Neural progenitor cell (in vitro differentiated cells): ENCODE measurements at regions not wholly inside any gene's neighbourhood (a gene's known extent, or its start where the extent isn't known, plus 50 kb on each side); places are given as distances from the start of the nearest gene placed in this dataset.

Experiments used
- DNase-seq: peaks from one replicate; pipeline ENCODE4 v3.0.0-alpha.2; 2016; ENCODE audit warnings: low spot score
- H2AFZ ChIP-seq: fragments of 200-600 bp; sonication (generic); replicated peaks from 2 replicates; pipeline ENCODE4 v1.6.1; 2016; ENCODE audit warnings: antibody characterized with exemption
- H3F3A ChIP-seq: fragments of 200-600 bp; sonication (generic); 2 replicates; pipeline ENCODE4 v1.6.1; 2016; ENCODE audit warnings: antibody characterized with exemption, low read depth
- H3K27ac ChIP-seq: fragments of 200-600 bp; sonication (generic); 2 replicates; pipeline ENCODE4 v1.5.1; 2016; ENCODE audit warnings: mild to moderate bottlenecking
- H3K27me3 ChIP-seq: fragments of 200-600 bp; sonication (generic); 2 replicates; pipeline ENCODE4 v1.6.1; 2016; ENCODE audit warnings: mild to moderate bottlenecking, moderate library complexity
- H3K36me3 ChIP-seq: fragments of 200-600 bp; sonication (generic); 2 replicates; pipeline ENCODE4 v1.5.1; 2016
- H3K4me1 ChIP-seq: fragments of 200-600 bp; sonication (generic); 2 replicates; pipeline ENCODE4 v1.6.1; 2016; ENCODE audit warnings: mixed run types
- H3K4me2 ChIP-seq: fragments of 200-600 bp; sonication (generic); 2 replicates; pipeline ENCODE4 v1.6.1; 2016
- H3K4me3 ChIP-seq: fragments of 200-600 bp; sonication (generic); 2 replicates; pipeline ENCODE4 v1.5.1; 2016
- H3K79me2 ChIP-seq: fragments of 200-600 bp; sonication (generic); 2 replicates; pipeline ENCODE4 v1.6.1; 2016; ENCODE audit warnings: low read depth
- H3K9ac ChIP-seq: fragments of 200-600 bp; sonication (generic); 2 replicates; pipeline ENCODE4 v1.6.1; 2016
- H3K9me3 ChIP-seq: fragments of 200-600 bp; sonication (generic); 2 replicates; pipeline ENCODE4 v1.5.1; 2016; ENCODE audit warnings: low read depth
- H4K20me1 ChIP-seq: fragments of 200-600 bp; sonication (generic); 2 replicates; pipeline ENCODE4 v1.6.1; 2016; ENCODE audit warnings: low read depth
- H3K27ac Mint-ChIP-seq: 3 replicates; pipeline ENCODE4 v1.8.0; 2021; ENCODE audit warnings: mixed read lengths
- H3K27me3 Mint-ChIP-seq: 2 replicates; pipeline ENCODE4 v1.8.0; 2022; ENCODE audit warnings: low read depth, mild to moderate bottlenecking, inconsistent platforms, moderate library complexity, mixed read lengths; ENCODE audit not compliant: insufficient read depth
- H3K36me3 Mint-ChIP-seq: 3 replicates; pipeline ENCODE4 v1.8.0; 2021; ENCODE audit warnings: mixed read lengths
- H3K4me1 Mint-ChIP-seq: 3 replicates; pipeline ENCODE4 v1.8.0; 2021; ENCODE audit warnings: mixed read lengths
- H3K4me3 Mint-ChIP-seq: 3 replicates; pipeline ENCODE4 v1.8.0; 2021; ENCODE audit warnings: mild to moderate bottlenecking, moderate library complexity, mixed read lengths
- H3K9me3 Mint-ChIP-seq: 3 replicates; pipeline ENCODE4 v1.8.0; 2020; ENCODE audit warnings: mixed read lengths
- EZH2 ChIP-seq: fragments of 200-600 bp; sonication (generic); IDR thresholded peaks from 2 replicates; pipeline ENCODE4 v1.6.1; 2017; ENCODE audit warnings: antibody characterized with exemption, mild to moderate bottlenecking, moderate library complexity
- EZH2phosphoT487 ChIP-seq: fragments of 200-600 bp; sonication (generic); IDR thresholded peaks from 2 replicates; pipeline ENCODE4 v1.6.1; 2017; ENCODE audit warnings: antibody characterized with exemption
- TF ChIP-seq, protein P1 (sequence below): fragments of 200-600 bp; sonication (generic); IDR thresholded peaks from 2 replicates; pipeline ENCODE4 v1.5.1; 2017; ENCODE audit warnings: antibody characterized with exemption, mild to moderate bottlenecking

DNA sequence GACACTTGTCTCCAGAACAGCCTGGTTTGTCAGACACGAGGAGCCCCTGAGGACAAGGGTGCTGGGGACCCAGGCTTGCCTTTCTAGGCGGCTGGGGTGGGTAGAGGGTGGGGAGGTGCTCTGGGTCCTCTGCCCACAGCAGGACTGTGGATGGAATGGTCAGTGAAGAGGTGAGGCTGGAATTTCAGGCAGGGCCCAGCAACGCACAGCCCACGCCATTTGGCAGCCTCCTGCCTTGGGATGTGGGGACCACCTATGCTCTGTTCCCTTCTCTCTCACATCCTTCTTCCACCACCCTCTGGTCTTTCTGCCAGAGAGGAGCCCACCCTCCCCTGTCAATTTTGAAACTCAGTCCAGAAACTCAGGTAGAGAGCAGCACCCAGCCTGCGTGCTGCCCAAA is 103.2 kb downstream of the CXCL12 start:
- no peak for DNase-seq
- Histone ChIP-seq H3K27me3 (no peaks in the 10 kb centered on the region), H3F3A (no peaks in the 10 kb centered on the region), H3K27ac (no peak overlapping the region), H3K9me3 (no peaks in the 10 kb centered on the region), H3K79me2 (no peaks in the 10 kb centered on the region), H3K4me3 (no peak overlapping the region), H3K9ac (no peak overlapping the region), H2AFZ (no peak overlapping the region), H3K4me1 (peaks cover 3% of the 10 kb centered on the region), H3K4me2 (no peak overlapping the region), H4K20me1 (no peaks in the 10 kb centered on the region), H3K36me3 (no peaks in the 10 kb centered on the region)
- TF ChIP-seq, protein P1, sequence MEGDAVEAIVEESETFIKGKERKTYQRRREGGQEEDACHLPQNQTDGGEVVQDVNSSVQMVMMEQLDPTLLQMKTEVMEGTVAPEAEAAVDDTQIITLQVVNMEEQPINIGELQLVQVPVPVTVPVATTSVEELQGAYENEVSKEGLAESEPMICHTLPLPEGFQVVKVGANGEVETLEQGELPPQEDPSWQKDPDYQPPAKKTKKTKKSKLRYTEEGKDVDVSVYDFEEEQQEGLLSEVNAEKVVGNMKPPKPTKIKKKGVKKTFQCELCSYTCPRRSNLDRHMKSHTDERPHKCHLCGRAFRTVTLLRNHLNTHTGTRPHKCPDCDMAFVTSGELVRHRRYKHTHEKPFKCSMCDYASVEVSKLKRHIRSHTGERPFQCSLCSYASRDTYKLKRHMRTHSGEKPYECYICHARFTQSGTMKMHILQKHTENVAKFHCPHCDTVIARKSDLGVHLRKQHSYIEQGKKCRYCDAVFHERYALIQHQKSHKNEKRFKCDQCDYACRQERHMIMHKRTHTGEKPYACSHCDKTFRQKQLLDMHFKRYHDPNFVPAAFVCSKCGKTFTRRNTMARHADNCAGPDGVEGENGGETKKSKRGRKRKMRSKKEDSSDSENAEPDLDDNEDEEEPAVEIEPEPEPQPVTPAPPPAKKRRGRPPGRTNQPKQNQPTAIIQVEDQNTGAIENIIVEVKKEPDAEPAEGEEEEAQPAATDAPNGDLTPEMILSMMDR: no peak
- TF ChIP-seq EZH2: no peak
- no peak for TF ChIP-seq EZH2phosphoT487
- H3K9me3 Mint-ChIP-seq: no peaks in the 10 kb centered on the region
- no peaks in the 10 kb centered on the region for H3K36me3 Mint-ChIP-seq
- H3K4me1 Mint-ChIP-seq: peaks cover 4% of the 10 kb centered on the region
- H3K27me3 Mint-ChIP-seq: no peaks in the 10 kb centered on the region
- H3K27ac Mint-ChIP-seq: no peak overlapping the region
- H3K4me3 Mint-ChIP-seq: no peak overlapping the region

DNA sequence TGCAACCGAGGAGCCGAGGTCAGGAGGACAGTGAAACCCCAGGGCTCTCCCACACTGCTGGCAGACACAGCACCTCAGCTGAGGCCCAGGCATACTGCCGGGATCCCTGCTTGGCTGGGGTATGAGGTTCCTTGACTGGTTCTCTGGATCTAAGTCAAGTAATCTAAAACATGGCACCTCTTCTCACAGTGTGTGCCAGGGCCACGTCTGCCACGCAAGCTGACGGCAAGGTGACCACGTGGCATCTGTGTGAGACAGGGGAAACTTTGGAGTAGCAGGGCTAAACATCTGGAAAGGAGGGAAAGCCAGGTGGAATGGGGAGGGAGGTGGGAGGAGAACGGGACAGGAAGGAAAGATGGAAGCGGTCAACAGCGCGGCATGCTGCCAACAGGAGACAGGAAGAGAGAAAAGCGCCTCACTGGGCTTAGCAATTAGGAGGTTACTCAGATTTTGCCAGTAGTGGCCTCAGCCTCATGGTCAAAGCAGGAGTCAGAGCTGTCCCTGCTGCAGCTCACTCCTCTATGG is 103.7 kb downstream of the CXCL12 start:
- Histone ChIP-seq H3K79me2 (no peaks in the 10 kb centered on the region), H3K4me3 (no peak overlapping the region), H3K9me3 (no peaks in the 10 kb centered on the region), H3K27ac (no peak overlapping the region), H3K4me1 (peaks cover 3% of the 10 kb centered on the region), H3K27me3 (no peaks in the 10 kb centered on the region), H3F3A (no peaks in the 10 kb centered on the region), H3K4me2 (no peak overlapping the region), H3K36me3 (no peaks in the 10 kb centered on the region), H3K9ac (no peak overlapping the region), H4K20me1 (no peaks in the 10 kb centered on the region), H2AFZ (no peak overlapping the region)
- no peaks in the 10 kb centered on the region for H3K36me3 Mint-ChIP-seq
- peaks cover 3% of the 10 kb centered on the region for H3K9me3 Mint-ChIP-seq
- TF ChIP-seq EZH2: no peak
- TF ChIP-seq, protein P1: no peak
- no peak for TF ChIP-seq EZH2phosphoT487
- H3K4me3 Mint-ChIP-seq: no peak overlapping the region
- DNase-seq: no peak
- H3K4me1 Mint-ChIP-seq: no peaks in the 10 kb centered on the region
- H3K27me3 Mint-ChIP-seq: no peaks in the 10 kb centered on the region
- no peak overlapping the region for H3K27ac Mint-ChIP-seq

DNA sequence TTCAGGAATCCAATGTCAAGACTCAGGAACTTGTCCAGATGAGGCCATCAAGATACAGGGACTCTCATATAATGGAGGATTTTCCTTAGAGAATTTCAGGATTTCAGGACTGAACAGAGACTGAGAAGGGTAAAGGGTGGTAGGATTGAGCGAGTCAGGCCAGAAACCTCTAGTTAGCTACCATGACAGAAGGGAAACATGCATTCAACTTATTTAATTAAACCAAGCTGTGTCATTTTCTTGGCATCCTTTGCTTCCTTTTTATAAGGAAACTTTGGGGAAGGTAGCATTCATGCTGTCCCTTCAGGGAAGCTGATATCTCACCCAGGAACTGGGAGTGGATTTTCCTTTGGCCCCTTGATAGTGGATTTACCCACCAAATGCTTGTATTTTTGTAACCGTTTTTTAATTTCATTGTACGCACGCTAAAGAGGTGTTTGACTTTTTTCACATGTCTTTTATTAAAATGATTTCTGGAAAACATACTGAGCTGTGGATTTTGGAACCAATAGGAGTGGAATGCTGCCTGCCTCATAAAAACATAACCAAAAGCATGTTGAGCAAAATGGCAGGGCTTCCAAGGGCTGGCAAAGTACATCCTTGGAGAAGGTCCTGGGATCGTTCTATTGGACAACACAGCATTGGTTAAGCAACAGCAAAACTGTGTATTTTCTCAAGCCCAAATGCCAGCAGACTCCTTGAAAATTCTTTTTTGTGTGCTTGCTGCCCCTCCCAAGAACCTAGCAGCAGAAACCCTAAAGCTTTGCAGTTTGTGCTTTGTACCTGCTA is 104.5 kb downstream of the CXCL12 start:
- Mint-ChIP-seq H3K9me3 (peaks cover 8% of the 10 kb centered on the region), H3K36me3 (no peaks in the 10 kb centered on the region), H3K27ac (no peak overlapping the region), H3K4me3 (no peak overlapping the region), H3K4me1 (no peaks in the 10 kb centered on the region), H3K27me3 (no peaks in the 10 kb centered on the region)
- no peaks in the 10 kb centered on the region for H3K27me3 ChIP-seq
- TF ChIP-seq, protein P1: no peak
- TF ChIP-seq EZH2: no peak
- TF ChIP-seq EZH2phosphoT487: no peak
- H3K9ac ChIP-seq: no peak overlapping the region
- H2AFZ ChIP-seq: no peak overlapping the region
- no peaks in the 10 kb centered on the region for H3K79me2 ChIP-seq
- no peaks in the 10 kb centered on the region for H3K36me3 ChIP-seq
- H3K9me3 ChIP-seq: no peaks in the 10 kb centered on the region
- H3K27ac ChIP-seq: no peak overlapping the region
- no peak for DNase-seq
- H3F3A ChIP-seq: no peaks in the 10 kb centered on the region
- peaks cover 3% of the 10 kb centered on the region for H3K4me1 ChIP-seq
- H3K4me2 ChIP-seq: no peak overlapping the region
- no peaks in the 10 kb centered on the region for H4K20me1 ChIP-seq
- no peak overlapping the region for H3K4me3 ChIP-seq
